ENCODE measurements at regions not wholly inside any gene's neighbourhood (a gene's known extent, or its start where the extent isn't known, plus 50 kb on each side); places are given as distances from the start of the nearest gene placed in this dataset.
"Not testable (repeated sequence)": the region's sequence is repeated elsewhere in the genome, so short reads cannot be mapped to it uniquely, and the experiment has no call there.

DNA sequence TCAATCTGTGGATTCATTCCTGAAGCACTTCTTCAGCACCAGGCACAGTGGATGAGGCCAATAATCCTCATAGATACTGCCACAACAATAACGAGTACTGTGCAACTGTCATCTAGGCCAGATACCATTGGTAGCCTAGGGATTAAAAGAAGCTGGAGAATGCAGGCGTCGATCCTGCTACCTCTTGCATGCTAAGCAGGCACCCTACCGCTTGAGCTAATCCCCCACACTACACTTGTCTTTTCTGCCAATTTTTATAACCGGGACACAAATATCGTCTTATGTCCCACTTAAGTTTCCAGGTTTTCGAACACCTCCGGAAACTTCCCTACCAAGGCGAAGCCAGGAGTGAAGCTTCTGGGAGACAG lies 90.2 kb upstream of the ZNF322 start:
- not testable (repeated sequence) for H3K9me3 Mint-ChIP-seq; H4K20me1 ChIP-seq (replicated peaks; ENCODE audit: insufficient read depth); H3K27ac Mint-ChIP-seq; H3K36me3 ChIP-seq (ENCODE audit: insufficient read depth); H3F3A ChIP-seq (replicated peaks; ENCODE audit: low read depth); H3K9me2 ChIP-seq (ENCODE audit: insufficient read depth); H3K27ac ChIP-seq (ENCODE audit: low read depth); H2AFZ ChIP-seq; H3K36me3 Mint-ChIP-seq (ENCODE audit: low read depth); H3K79me2 ChIP-seq (replicated peaks; ENCODE audit: insufficient read depth)
- peaks cover 27% of the 10 kb centered on the region for H3K4me1 Mint-ChIP-seq
- ATAC-seq (peak; percentile 80), DNase-seq (ENCODE audit: low spot score) (peak; percentile 59)
- H3K4me3 ChIP-seq = peak overlapping the region; percentile 67
- peaks cover 75% of the 10 kb centered on the region for H3K27me3 ChIP-seq (ENCODE audit: insufficient read depth)
- peak overlapping the region; percentile 84 for H3K4me3 Mint-ChIP-seq
- peak overlapping the region; percentile 86 for H3K4me2 ChIP-seq
- peaks cover 51% of the 10 kb centered on the region for H3K27me3 Mint-ChIP-seq (ENCODE audit: insufficient read depth, low read depth, poor library complexity)
- peaks cover 11% of the 10 kb centered on the region for H3K4me1 ChIP-seq (ENCODE audit: insufficient read depth)

DNA sequence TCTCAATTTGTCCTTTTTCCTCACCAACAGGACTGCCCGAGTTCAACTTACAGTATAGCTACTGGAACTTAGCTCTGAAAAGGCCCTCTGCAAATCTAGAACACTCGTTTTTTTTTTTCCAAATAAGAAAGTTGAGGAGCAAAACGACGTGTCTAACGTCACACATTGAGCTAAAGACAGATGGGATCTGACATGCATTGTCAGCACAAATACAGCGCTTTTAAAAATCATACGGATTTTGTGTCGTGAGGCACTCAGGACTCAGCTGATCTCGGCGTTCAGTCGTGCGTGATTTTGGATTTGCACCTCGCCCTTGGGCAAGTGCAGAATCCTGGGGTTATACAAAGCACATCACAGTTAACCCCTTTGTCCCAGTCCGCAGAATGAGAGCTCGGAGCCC lies 94.7 kb upstream of the ZNF322 start:
- TF ChIP-seq CREB1 (CRISPR knock-in tag; IDR thresholded peaks at IDR 0.05; ENCODE audit: low read depth) (no peak), ZNF331 (CRISPR knock-in tag; IDR thresholded peaks at IDR 0.05; ENCODE audit: low read depth) (no peak), EZH2 (IDR thresholded peaks at IDR 0.05; ENCODE audit: low read depth, unreplicated experiment) (no peak), JUNB (IDR thresholded peaks at IDR 0.05; ENCODE audit: unreplicated experiment) (no peak), POLR2AphosphoS5 (IDR thresholded peaks at IDR 0.05; ENCODE audit: low read depth) (no peak), NANOG (IDR thresholded peaks at IDR 0.05; ENCODE audit: borderline replicate concordance) (no peak), EZH2phosphoT487 (IDR thresholded peaks at IDR 0.05; ENCODE audit: unreplicated experiment) (no peak), STAT1 (IDR thresholded peaks at IDR 0.05; ENCODE audit: unreplicated experiment) (no peak), ZNF114 (CRISPR knock-in tag; IDR thresholded peaks at IDR 0.05) (no peak)
- TF ChIP-seq, protein P1, sequence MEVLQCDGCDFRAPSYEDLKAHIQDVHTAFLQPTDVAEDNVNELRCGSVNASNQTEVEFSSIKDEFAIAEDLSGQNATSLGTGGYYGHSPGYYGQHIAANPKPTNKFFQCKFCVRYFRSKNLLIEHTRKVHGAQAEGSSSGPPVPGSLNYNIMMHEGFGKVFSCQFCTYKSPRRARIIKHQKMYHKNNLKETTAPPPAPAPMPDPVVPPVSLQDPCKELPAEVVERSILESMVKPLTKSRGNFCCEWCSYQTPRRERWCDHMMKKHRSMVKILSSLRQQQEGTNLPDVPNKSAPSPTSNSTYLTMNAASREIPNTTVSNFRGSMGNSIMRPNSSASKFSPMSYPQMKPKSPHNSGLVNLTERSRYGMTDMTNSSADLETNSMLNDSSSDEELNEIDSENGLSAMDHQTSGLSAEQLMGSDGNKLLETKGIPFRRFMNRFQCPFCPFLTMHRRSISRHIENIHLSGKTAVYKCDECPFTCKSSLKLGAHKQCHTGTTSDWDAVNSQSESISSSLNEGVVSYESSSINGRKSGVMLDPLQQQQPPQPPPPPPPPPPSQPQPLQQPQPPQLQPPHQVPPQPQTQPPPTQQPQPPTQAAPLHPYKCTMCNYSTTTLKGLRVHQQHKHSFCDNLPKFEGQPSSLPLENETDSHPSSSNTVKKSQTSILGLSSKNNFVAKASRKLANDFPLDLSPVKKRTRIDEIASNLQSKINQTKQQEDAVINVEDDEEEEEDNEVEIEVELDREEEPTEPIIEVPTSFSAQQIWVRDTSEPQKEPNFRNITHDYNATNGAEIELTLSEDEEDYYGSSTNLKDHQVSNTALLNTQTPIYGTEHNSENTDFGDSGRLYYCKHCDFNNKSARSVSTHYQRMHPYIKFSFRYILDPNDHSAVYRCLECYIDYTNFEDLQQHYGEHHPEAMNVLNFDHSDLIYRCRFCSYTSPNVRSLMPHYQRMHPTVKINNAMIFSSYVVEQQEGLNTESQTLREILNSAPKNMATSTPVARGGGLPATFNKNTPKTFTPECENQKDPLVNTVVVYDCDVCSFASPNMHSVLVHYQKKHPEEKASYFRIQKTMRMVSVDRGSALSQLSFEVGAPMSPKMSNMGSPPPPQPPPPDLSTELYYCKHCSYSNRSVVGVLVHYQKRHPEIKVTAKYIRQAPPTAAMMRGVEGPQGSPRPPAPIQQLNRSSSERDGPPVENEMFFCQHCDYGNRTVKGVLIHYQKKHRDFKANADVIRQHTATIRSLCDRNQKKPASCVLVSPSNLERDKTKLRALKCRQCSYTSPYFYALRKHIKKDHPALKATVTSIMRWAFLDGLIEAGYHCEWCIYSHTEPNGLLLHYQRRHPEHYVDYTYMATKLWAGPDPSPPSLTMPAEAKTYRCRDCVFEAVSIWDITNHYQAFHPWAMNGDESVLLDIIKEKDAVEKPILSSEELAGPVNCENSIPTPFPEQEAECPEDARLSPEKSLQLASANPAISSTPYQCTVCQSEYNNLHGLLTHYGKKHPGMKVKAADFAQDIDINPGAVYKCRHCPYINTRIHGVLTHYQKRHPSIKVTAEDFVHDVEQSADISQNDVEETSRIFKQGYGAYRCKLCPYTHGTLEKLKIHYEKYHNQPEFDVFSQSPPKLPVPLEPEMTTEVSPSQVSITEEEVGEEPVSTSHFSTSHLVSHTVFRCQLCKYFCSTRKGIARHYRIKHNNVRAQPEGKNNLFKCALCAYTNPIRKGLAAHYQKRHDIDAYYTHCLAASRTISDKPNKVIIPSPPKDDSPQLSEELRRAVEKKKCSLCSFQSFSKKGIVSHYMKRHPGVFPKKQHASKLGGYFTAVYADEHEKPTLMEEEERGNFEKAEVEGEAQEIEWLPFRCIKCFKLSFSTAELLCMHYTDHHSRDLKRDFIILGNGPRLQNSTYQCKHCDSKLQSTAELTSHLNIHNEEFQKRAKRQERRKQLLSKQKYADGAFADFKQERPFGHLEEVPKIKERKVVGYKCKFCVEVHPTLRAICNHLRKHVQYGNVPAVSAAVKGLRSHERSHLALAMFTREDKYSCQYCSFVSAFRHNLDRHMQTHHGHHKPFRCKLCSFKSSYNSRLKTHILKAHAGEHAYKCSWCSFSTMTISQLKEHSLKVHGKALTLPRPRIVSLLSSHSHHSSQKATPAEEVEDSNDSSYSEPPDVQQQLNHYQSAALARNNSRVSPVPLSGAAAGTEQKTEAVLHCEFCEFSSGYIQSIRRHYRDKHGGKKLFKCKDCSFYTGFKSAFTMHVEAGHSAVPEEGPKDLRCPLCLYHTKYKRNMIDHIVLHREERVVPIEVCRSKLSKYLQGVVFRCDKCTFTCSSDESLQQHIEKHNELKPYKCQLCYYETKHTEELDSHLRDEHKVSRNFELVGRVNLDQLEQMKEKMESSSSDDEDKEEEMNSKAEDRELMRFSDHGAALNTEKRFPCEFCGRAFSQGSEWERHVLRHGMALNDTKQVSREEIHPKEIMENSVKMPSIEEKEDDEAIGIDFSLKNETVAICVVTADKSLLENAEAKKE (CRISPR knock-in tag; IDR thresholded peaks at IDR 0.05) = no peak
- TF ChIP-seq, protein P2, sequence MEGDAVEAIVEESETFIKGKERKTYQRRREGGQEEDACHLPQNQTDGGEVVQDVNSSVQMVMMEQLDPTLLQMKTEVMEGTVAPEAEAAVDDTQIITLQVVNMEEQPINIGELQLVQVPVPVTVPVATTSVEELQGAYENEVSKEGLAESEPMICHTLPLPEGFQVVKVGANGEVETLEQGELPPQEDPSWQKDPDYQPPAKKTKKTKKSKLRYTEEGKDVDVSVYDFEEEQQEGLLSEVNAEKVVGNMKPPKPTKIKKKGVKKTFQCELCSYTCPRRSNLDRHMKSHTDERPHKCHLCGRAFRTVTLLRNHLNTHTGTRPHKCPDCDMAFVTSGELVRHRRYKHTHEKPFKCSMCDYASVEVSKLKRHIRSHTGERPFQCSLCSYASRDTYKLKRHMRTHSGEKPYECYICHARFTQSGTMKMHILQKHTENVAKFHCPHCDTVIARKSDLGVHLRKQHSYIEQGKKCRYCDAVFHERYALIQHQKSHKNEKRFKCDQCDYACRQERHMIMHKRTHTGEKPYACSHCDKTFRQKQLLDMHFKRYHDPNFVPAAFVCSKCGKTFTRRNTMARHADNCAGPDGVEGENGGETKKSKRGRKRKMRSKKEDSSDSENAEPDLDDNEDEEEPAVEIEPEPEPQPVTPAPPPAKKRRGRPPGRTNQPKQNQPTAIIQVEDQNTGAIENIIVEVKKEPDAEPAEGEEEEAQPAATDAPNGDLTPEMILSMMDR (conservative IDR thresholded peaks at IDR 0.05; ENCODE audit: low read depth in 2 of 2) = no peak
- TF ChIP-seq, protein P3, sequence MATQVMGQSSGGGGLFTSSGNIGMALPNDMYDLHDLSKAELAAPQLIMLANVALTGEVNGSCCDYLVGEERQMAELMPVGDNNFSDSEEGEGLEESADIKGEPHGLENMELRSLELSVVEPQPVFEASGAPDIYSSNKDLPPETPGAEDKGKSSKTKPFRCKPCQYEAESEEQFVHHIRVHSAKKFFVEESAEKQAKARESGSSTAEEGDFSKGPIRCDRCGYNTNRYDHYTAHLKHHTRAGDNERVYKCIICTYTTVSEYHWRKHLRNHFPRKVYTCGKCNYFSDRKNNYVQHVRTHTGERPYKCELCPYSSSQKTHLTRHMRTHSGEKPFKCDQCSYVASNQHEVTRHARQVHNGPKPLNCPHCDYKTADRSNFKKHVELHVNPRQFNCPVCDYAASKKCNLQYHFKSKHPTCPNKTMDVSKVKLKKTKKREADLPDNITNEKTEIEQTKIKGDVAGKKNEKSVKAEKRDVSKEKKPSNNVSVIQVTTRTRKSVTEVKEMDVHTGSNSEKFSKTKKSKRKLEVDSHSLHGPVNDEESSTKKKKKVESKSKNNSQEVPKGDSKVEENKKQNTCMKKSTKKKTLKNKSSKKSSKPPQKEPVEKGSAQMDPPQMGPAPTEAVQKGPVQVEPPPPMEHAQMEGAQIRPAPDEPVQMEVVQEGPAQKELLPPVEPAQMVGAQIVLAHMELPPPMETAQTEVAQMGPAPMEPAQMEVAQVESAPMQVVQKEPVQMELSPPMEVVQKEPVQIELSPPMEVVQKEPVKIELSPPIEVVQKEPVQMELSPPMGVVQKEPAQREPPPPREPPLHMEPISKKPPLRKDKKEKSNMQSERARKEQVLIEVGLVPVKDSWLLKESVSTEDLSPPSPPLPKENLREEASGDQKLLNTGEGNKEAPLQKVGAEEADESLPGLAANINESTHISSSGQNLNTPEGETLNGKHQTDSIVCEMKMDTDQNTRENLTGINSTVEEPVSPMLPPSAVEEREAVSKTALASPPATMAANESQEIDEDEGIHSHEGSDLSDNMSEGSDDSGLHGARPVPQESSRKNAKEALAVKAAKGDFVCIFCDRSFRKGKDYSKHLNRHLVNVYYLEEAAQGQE (IDR thresholded peaks at IDR 0.05; ENCODE audit: unreplicated experiment) = no peak
- Histone ChIP-seq H4K20me1 (replicated peaks; ENCODE audit: insufficient read depth) (no peaks in the 10 kb centered on the region), H2AFZ (0 out of 2 replicates have a peak overlapping the region, but pooled peaks have one; percentile 90), H3K36me3 (ENCODE audit: insufficient read depth) (no peaks in the 10 kb centered on the region), H3K27me3 (ENCODE audit: insufficient read depth) (peaks cover 59% of the 10 kb centered on the region), H3K4me2 (peak overlapping the region; percentile 94), H3K4me3 (peak overlapping the region; percentile 84), H3K9me2 (ENCODE audit: insufficient read depth) (no peaks in the 10 kb centered on the region), H3K4me1 (ENCODE audit: insufficient read depth) (no peaks in the 10 kb centered on the region), H3K79me2 (replicated peaks; ENCODE audit: insufficient read depth) (no peaks in the 10 kb centered on the region), H3F3A (replicated peaks; ENCODE audit: low read depth) (no peaks in the 10 kb centered on the region), H3K27ac (ENCODE audit: low read depth) (no peak overlapping the region)
- Mint-ChIP-seq H3K27ac (no peak overlapping the region), H3K36me3 (ENCODE audit: low read depth) (peaks cover 6% of the 10 kb centered on the region; the same call in 1 of the 3 replicates), H3K4me3 (peak overlapping the region; percentile 95), H3K9me3 (peaks cover 11% of the 10 kb centered on the region; the same call in 2 of the 3 replicates), H3K4me1 (peaks cover 8% of the 10 kb centered on the region; the same call in 2 of the 3 replicates), H3K27me3 (ENCODE audit: insufficient read depth, low read depth, poor library complexity) (peaks cover 45% of the 10 kb centered on the region)
- DNase-seq (ENCODE audit: low spot score) (no peak), ATAC-seq (no peak)
